BLaER1 treated with 17β-estradiol and CSF1 and Interleukin-3, amounts not matched to agents 10 nM and 100 nM (cell line): ENCODE measurements at regions not wholly inside any gene's neighbourhood (a gene's known extent, or its start where the extent isn't known, plus 50 kb on each side); places are given as distances from the start of the nearest gene placed in this dataset.
A peak's percentile ranks its signal among the peaks of the same experiment; 100 is the strongest.
"Not testable (repeated sequence)": the region's sequence is repeated elsewhere in the genome, so short reads cannot be mapped to it uniquely, and the experiment has no call there.

Source experiments
- H3K27ac ChIP-seq, 11 experiments: shearing (Covaris generic); formaldehyde crosslinking; 2 replicates each; pipeline ENCODE4 v1.8.1; 2022
- H3K27me3 ChIP-seq, 11 experiments: shearing (Covaris generic); formaldehyde crosslinking; 2 replicates each; pipeline ENCODE4 v1.8.1; 2022
- H3K36me3 ChIP-seq, 11 experiments: shearing (Covaris generic); formaldehyde crosslinking; 2 replicates each; pipeline ENCODE4 v1.8.1; 2022
- H3K4me1 ChIP-seq, 10 experiments: shearing (Covaris generic); formaldehyde crosslinking; 2 replicates each; pipeline ENCODE4 v1.8.1; 2022
- H3K4me2 ChIP-seq, 11 experiments: shearing (Covaris generic); formaldehyde crosslinking; 2 replicates each; pipeline ENCODE4 v1.8.1; 2022
- H3K4me3 ChIP-seq, 10 experiments: shearing (Covaris generic); formaldehyde crosslinking; 2 replicates each; pipeline ENCODE4 v1.8.1; 2022
- H3K9ac ChIP-seq, 11 experiments: shearing (Covaris generic); formaldehyde crosslinking; 2 replicates each; pipeline ENCODE4 v1.8.1; 2022
- H3K9me3 ChIP-seq, 11 experiments: shearing (Covaris generic); formaldehyde crosslinking; replicated peaks in 1 of 11; 2 replicates each; pipeline ENCODE4 v1.8.1; 2022
- H4K20me1 ChIP-seq, 11 experiments: shearing (Covaris generic); formaldehyde crosslinking; 2 replicates each; pipeline ENCODE4 v1.8.1; 2022
- Cebpa-rat ChIP-seq, 11 experiments: shearing (Covaris generic); IDR thresholded peaks; 2 replicates each; pipeline ENCODE4 v1.8.1; 2022

- no peak for TF ChIP-seq Cebpa-rat (IDR thresholded peaks at IDR 0.05)
- H3K36me3 ChIP-seq: no peaks in the 10 kb centered on the region
- no peak overlapping the region for H3K4me3 ChIP-seq
- H3K4me1 ChIP-seq: peaks cover 0 to 15% (median 0%) of the 10 kb centered on the region in 10 experiments; a peak in 2 of 20 replicates
- H3K9me3 ChIP-seq: no peaks in the 10 kb centered on the region
- H3K4me2 ChIP-seq: no peak overlapping the region
- H3K9ac ChIP-seq: no peak overlapping the region
- H4K20me1 ChIP-seq: no peaks in the 10 kb centered on the region
- no peak overlapping the region for H3K27ac ChIP-seq
- H3K27me3 ChIP-seq: no peaks in the 10 kb centered on the region
Measured at GRCh38 chr11:46223252-46223513, 54.3 kb upstream of the CREB3L1 start.

GRCh38 chr11:46222490-46223251 is 54.8 kb upstream of the CREB3L1 start:
- Histone ChIP-seq H3K4me3 (no peak overlapping the region), H3K4me2 (peak overlapping the region in 2 of 11 experiments; percentile 0 to 26; a peak in 2 of 22 replicates), H3K4me1 (peaks cover 0 to 15% (median 0%) of the 10 kb centered on the region in 10 experiments; a peak in 2 of 20 replicates), H3K27me3 (no peaks in the 10 kb centered on the region), H3K9me3 (no peaks in the 10 kb centered on the region), H3K27ac (no peak overlapping the region), H3K36me3 (no peaks in the 10 kb centered on the region), H3K9ac (no peak overlapping the region), H4K20me1 (no peaks in the 10 kb centered on the region)
- TF ChIP-seq Cebpa-rat (IDR thresholded peaks at IDR 0.05): no peak

GRCh38 chr11:46220313-46220712 is 57.1 kb upstream of the CREB3L1 start:
- Histone ChIP-seq H3K36me3 (no peaks in the 10 kb centered on the region), H3K4me1 (peaks cover 0 to 23% (median 0%) of the 10 kb centered on the region in 10 experiments; a peak in 5 of 20 replicates), H3K27ac (no peak overlapping the region), H3K4me3 (no peak overlapping the region), H3K9me3 (no peaks in the 10 kb centered on the region), H3K4me2 (no peak overlapping the region), H4K20me1 (no peaks in the 10 kb centered on the region), H3K9ac (no peak overlapping the region), H3K27me3 (no peaks in the 10 kb centered on the region)
- no peak for TF ChIP-seq Cebpa-rat (IDR thresholded peaks at IDR 0.05)

- no peaks in the 10 kb centered on the region for H3K36me3 ChIP-seq
- peaks cover 0 to 13% (median 0%) of the 10 kb centered on the region in 10 experiments; a peak in 5 of 20 replicates for H3K4me1 ChIP-seq
- no peak overlapping the region for H3K9ac ChIP-seq
- H3K9me3 ChIP-seq: no peaks in the 10 kb centered on the region
- H3K27me3 ChIP-seq: no peaks in the 10 kb centered on the region
- H3K4me3 ChIP-seq: no peak overlapping the region
- no peak overlapping the region for H3K27ac ChIP-seq
- TF ChIP-seq Cebpa-rat (IDR thresholded peaks at IDR 0.05): no peak
- no peak overlapping the region for H3K4me2 ChIP-seq
- no peaks in the 10 kb centered on the region for H4K20me1 ChIP-seq
Measured at GRCh38 chr11:46216765-46217089, 60.7 kb upstream of the CREB3L1 start.

GRCh38 chr11:46216019-46216764 is 61.3 kb upstream of the CREB3L1 start:
- Histone ChIP-seq H3K27me3 (no peaks in the 10 kb centered on the region), H3K9me3 (no peaks in the 10 kb centered on the region), H3K9ac (no peak overlapping the region), H3K4me2 (peak overlapping the region in 1 of 11 experiments; percentile 6; a peak in 1 of 22 replicates), H3K4me1 (peaks cover 0 to 8% (median 0%) of the 10 kb centered on the region in 10 experiments; a peak in 4 of 20 replicates), H3K27ac (no peak overlapping the region), H4K20me1 (no peaks in the 10 kb centered on the region), H3K36me3 (no peaks in the 10 kb centered on the region), H3K4me3 (no peak overlapping the region)
- TF ChIP-seq Cebpa-rat (IDR thresholded peaks at IDR 0.05): no peak

GRCh38 chr11:46215208-46215931 is 62.1 kb upstream of the CREB3L1 start:
- no peaks in the 10 kb centered on the region; a peak in 1 of 22 replicates for H3K9me3 ChIP-seq
- H4K20me1 ChIP-seq: no peaks in the 10 kb centered on the region
- H3K36me3 ChIP-seq: no peaks in the 10 kb centered on the region
- no peak overlapping the region for H3K27ac ChIP-seq
- TF ChIP-seq Cebpa-rat (IDR thresholded peaks at IDR 0.05): no peak
- no peak overlapping the region for H3K4me3 ChIP-seq
- no peak overlapping the region for H3K9ac ChIP-seq
- no peaks in the 10 kb centered on the region for H3K27me3 ChIP-seq
- peaks cover 0 to 12% (median under 1%) of the 10 kb centered on the region in 10 experiments; a peak in 9 of 20 replicates for H3K4me1 ChIP-seq
- peak overlapping the region in 1 of 11 experiments; percentile 6; a peak in 1 of 22 replicates for H3K4me2 ChIP-seq

- H4K20me1 ChIP-seq: no peaks in the 10 kb centered on the region
- H3K4me2 ChIP-seq: no peak overlapping the region
- no peaks in the 10 kb centered on the region; a peak in 1 of 22 replicates for H3K9me3 ChIP-seq
- no peak for TF ChIP-seq Cebpa-rat (IDR thresholded peaks at IDR 0.05)
- no peaks in the 10 kb centered on the region for H3K27me3 ChIP-seq
- no peaks in the 10 kb centered on the region for H3K36me3 ChIP-seq
- H3K4me3 ChIP-seq: no peak overlapping the region
- H3K9ac ChIP-seq: no peak overlapping the region
- H3K4me1 ChIP-seq: peaks cover 0 to 19% (median 7%) of the 10 kb centered on the region in 10 experiments; a peak in 10 of 20 replicates
- no peak overlapping the region for H3K27ac ChIP-seq
Measured at GRCh38 chr11:46212720-46213119, 64.7 kb upstream of the CREB3L1 start.

GRCh38 chr11:46210856-46211255 is 66.6 kb upstream of the CREB3L1 start:
- no peaks in the 10 kb centered on the region for H4K20me1 ChIP-seq

GRCh38 chr11:46210133-46210636 is 67.3 kb upstream of the CREB3L1 start:
- H4K20me1 ChIP-seq: no peaks in the 10 kb centered on the region
- H3K4me1 ChIP-seq: peaks cover 0 to 13% (median 3%) of the 10 kb centered on the region in 10 experiments; a peak in 8 of 20 replicates
- H3K9ac ChIP-seq: no peak overlapping the region
- no peaks in the 10 kb centered on the region; a peak in 1 of 22 replicates for H3K9me3 ChIP-seq
- H3K27me3 ChIP-seq: no peaks in the 10 kb centered on the region
- TF ChIP-seq Cebpa-rat (IDR thresholded peaks at IDR 0.05): 0 out of 22 replicates have a peak, but pooled peaks of 1 of the 11 experiments have one; percentile 14
- no peak overlapping the region for H3K4me3 ChIP-seq
- no peak overlapping the region for H3K27ac ChIP-seq
- H3K4me2 ChIP-seq: peak overlapping the region in 4 of 11 experiments; percentile 40 to 53 (median 44); a peak in 8 of 22 replicates
- H3K36me3 ChIP-seq: no peaks in the 10 kb centered on the region

More at GRCh38 chr11:46210856-46211255, 66.6 kb upstream of the CREB3L1 start:
- Histone ChIP-seq H3K4me1 (peaks cover 0 to 16% (median 3%) of the 10 kb centered on the region in 10 experiments; a peak in 8 of 20 replicates), H3K4me3 (no peak overlapping the region), H3K9me3 (no peaks in the 10 kb centered on the region; a peak in 1 of 22 replicates), H3K27me3 (no peaks in the 10 kb centered on the region), H3K27ac (no peak overlapping the region), H3K36me3 (no peaks in the 10 kb centered on the region), H3K9ac (no peak overlapping the region), H3K4me2 (peak overlapping the region in 2 of 11 experiments; percentile 40 to 53; a peak in 1 of 22 replicates)
- no peak for TF ChIP-seq Cebpa-rat (IDR thresholded peaks at IDR 0.05)

GRCh38 chr11:46209624-46210023 is 67.8 kb upstream of the CREB3L1 start:
- not testable (repeated sequence) for H3K9ac ChIP-seq, H3K36me3 ChIP-seq, H3K9me3 ChIP-seq, H3K27me3 ChIP-seq, H4K20me1 ChIP-seq, H3K27ac ChIP-seq, H3K4me3 ChIP-seq
- Histone ChIP-seq H3K4me1 (peaks cover 0 to 13% (median 3%) of the 10 kb centered on the region in 10 experiments; a peak in 8 of 20 replicates), H3K4me2 (peak overlapping the region in 4 of 11 experiments; percentile 40 to 53 (median 44); a peak in 4 of 22 replicates)
